CD14-positive monocyte (primary cell): ENCODE measurements at regions not wholly inside any gene's neighbourhood (a gene's known extent, or its start where the extent isn't known, plus 50 kb on each side); places are given as distances from the start of the nearest gene placed in this dataset.

Experiments
- DNase-seq, 3 donors: peaks; one replicate each; pipeline ENCODE4 v3.0.0-alpha.2; 2011 to 2022
- H2AFZ ChIP-seq: 2 replicates; pipeline ENCODE4 v1.6.0; 2012; ENCODE audit warnings: mild to moderate bottlenecking, low read depth, low read length, inconsistent platforms; ENCODE audit not compliant: insufficient read depth, poor library complexity, severe bottlenecking
- H3K27ac ChIP-seq, 2 donors: 1 replicate in 1 of 2; 2 replicates in 1 of 2; pipeline ENCODE4 v1.5.1; 2012 to 2013; ENCODE audit warnings: low read length in 2 of 2, control low read depth in 1 of 2, inconsistent platforms in 1 of 2, low read depth in 1 of 2, mild to moderate bottlenecking in 1 of 2
- H3K27me3 ChIP-seq, 2 donors: one replicate each; pipeline versions ENCODE4 v1.6.0 to v1.6.1; 2011 to 2013; ENCODE audit warnings: low read length in 2 of 2; ENCODE audit not compliant: control insufficient read depth in 2 of 2, insufficient read depth in 2 of 2
- H3K36me3 ChIP-seq, 2 donors: replicated peaks in 1 of 2; 1 replicate in 1 of 2; 2 replicates in 1 of 2; pipeline versions ENCODE4 v1.5.1 to v1.6.1; 2012 to 2013; ENCODE audit warnings: low read length in 2 of 2, control low read depth in 1 of 2, inconsistent platforms in 1 of 2, mild to moderate bottlenecking in 1 of 2; ENCODE audit not compliant: insufficient read depth in 2 of 2, control insufficient read depth in 1 of 2
- H3K4me1 ChIP-seq, 2 donors: 1 replicate in 1 of 2; 2 replicates in 1 of 2; pipeline versions ENCODE4 v1.5.1 to v1.6.1; 2012 to 2013; ENCODE audit warnings: low read length in 2 of 2, control low read depth in 1 of 2, inconsistent platforms in 1 of 2, mild to moderate bottlenecking in 1 of 2, moderate library complexity in 1 of 2; ENCODE audit not compliant: insufficient read depth in 2 of 2, control insufficient read depth in 1 of 2
- H3K4me2 ChIP-seq: replicated peaks from 2 replicates; pipeline ENCODE3; 2012; ENCODE audit warnings: low read length, moderate library complexity, mild to moderate bottlenecking; ENCODE audit not compliant: poor library complexity, severe bottlenecking; ENCODE audit errors: extremely low read depth
- H3K4me3 ChIP-seq, 3 experiments: fragments of 200-600 bp in 1 of 3; sonication (generic) in 1 of 3; replicated peaks in 1 of 3; 1 replicate in 2 of 3; 2 replicates in 1 of 3; pipeline ENCODE4 v1.5.1; 2011 to 2013; ENCODE audit warnings: low read length in 3 of 3, mild to moderate bottlenecking in 3 of 3, control low read depth in 2 of 3, low read depth in 2 of 3, inconsistent platforms in 1 of 3, moderate library complexity in 1 of 3
- H3K79me2 ChIP-seq: 2 replicates; pipeline ENCODE4 v1.6.0; 2012; ENCODE audit warnings: mild to moderate bottlenecking, control low read depth, inconsistent platforms, low read length, moderate library complexity; ENCODE audit not compliant: insufficient read depth
- H3K9ac ChIP-seq: 2 replicates; pipeline ENCODE4 v1.6.0; 2017; ENCODE audit warnings: low read length, mild to moderate bottlenecking; ENCODE audit not compliant: insufficient read depth, poor library complexity, severe bottlenecking
- H3K9me3 ChIP-seq, 2 donors: replicated peaks in 1 of 2; 1 replicate in 1 of 2; 2 replicates in 1 of 2; pipeline versions ENCODE4 v1.5.1 to v1.6.1; 2012 to 2013; ENCODE audit warnings: low read length in 2 of 2, control low read depth in 1 of 2; ENCODE audit not compliant: control insufficient read depth in 1 of 2, insufficient read depth in 1 of 2
- H4K20me1 ChIP-seq: 2 replicates; pipeline ENCODE4 v1.6.0; 2012; ENCODE audit warnings: mild to moderate bottlenecking, low read length, control low read depth, moderate library complexity; ENCODE audit not compliant: insufficient read depth
- H3K27ac Mint-ChIP-seq, 7 donors: one replicate each; pipeline ENCODE4 v1.8.0; 2020; ENCODE audit warnings: mild to moderate bottlenecking in 7 of 7, mixed read lengths in 7 of 7, moderate library complexity in 6 of 7, inconsistent platforms in 2 of 7
- H3K27me3 Mint-ChIP-seq, 3 donors: one replicate each; pipeline ENCODE4 v1.8.0; 2021 to 2022; ENCODE audit warnings: low read depth in 3 of 3, mild to moderate bottlenecking in 3 of 3, mixed read lengths in 3 of 3, moderate library complexity in 3 of 3, inconsistent platforms in 1 of 3
- H3K36me3 Mint-ChIP-seq, 2 donors: one replicate each; pipeline ENCODE4 v1.8.0; 2020; ENCODE audit warnings: mixed read lengths in 2 of 2, inconsistent platforms in 1 of 2, mild to moderate bottlenecking in 1 of 2
- H3K4me1 Mint-ChIP-seq: one replicate; pipeline ENCODE4 v1.8.0; 2020; ENCODE audit warnings: mild to moderate bottlenecking, mixed read lengths
- H3K4me3 Mint-ChIP-seq, 2 donors: one replicate each; pipeline ENCODE4 v1.8.0; 2020; ENCODE audit warnings: mild to moderate bottlenecking in 2 of 2, mixed read lengths in 2 of 2, moderate library complexity in 1 of 2
- H3K9me3 Mint-ChIP-seq, 7 donors: one replicate each; pipeline ENCODE4 v1.8.0; 2020 to 2022; ENCODE audit warnings: mixed read lengths in 7 of 7, mild to moderate bottlenecking in 6 of 7, moderate library complexity in 6 of 7, inconsistent platforms in 2 of 7
- CTCF ChIP-seq: fragments of 200-600 bp; IDR thresholded peaks from one replicate; pipeline ENCODE4 v1.8.0; 2022; ENCODE audit warnings: antibody characterized with exemption, mild to moderate bottlenecking
- WGBS: methylation state at CpG from one replicate; pipeline ENCODE4 v1.1.5; 2013; ENCODE audit warnings: missing lambda C conversion rate; ENCODE audit not compliant: insufficient coverage; 5-methylcytosine and 5-hydroxymethylcytosine counted together
- intact Hi-C, 2 donors: fragments of 100-400 bp; cut with micrococcal nuclease; formaldehyde crosslinking; loops; one replicate each; pipeline versions ENCODE4 v1.15.0 to v1.15.1; 2023

- no peaks in the 10 kb centered on the region for H3K4me1 Mint-ChIP-seq
- no peak for TF ChIP-seq CTCF
Measured at GRCh38 chr7:46368871-46369270, 447.8 kb upstream of the IGFBP3 start.

GRCh38 chr7:46366526-46366925, 445.5 kb upstream of the IGFBP3 start:
- Mint-ChIP-seq H3K27ac (no peak overlapping the region), H3K27me3 (peaks cover 0 to 2% (median 1%) of the 10 kb centered on the region in 3 donors), H3K4me3 (no peak overlapping the region), H3K36me3 (no peaks in the 10 kb centered on the region), H3K9me3 (no peaks in the 10 kb centered on the region), H3K4me1 (no peaks in the 10 kb centered on the region)
- Histone ChIP-seq H2AFZ (no peak overlapping the region), H3K4me3 (no peak overlapping the region), H3K79me2 (no peaks in the 10 kb centered on the region), H3K27me3 (no peaks in the 10 kb centered on the region), H3K27ac (no peak overlapping the region), H4K20me1 (no peaks in the 10 kb centered on the region), H3K4me2 (no peak overlapping the region), H3K4me1 (no peaks in the 10 kb centered on the region), H3K36me3 (no peaks in the 10 kb centered on the region), H3K9me3 (no peaks in the 10 kb centered on the region), H3K9ac (no peak overlapping the region)
- intact Hi-C loops = no loop called here
- no peak for TF ChIP-seq CTCF
- no peak for DNase-seq
- no CpG with 5 or more reads among the region's 1 CpG for WGBS

More at GRCh38 chr7:46368871-46369270, 447.8 kb upstream of the IGFBP3 start:
- Histone ChIP-seq H3K79me2 (no peaks in the 10 kb centered on the region), H3K27ac (no peak overlapping the region), H3K9ac (no peak overlapping the region), H4K20me1 (no peaks in the 10 kb centered on the region), H3K4me3 (no peak overlapping the region), H3K9me3 (no peaks in the 10 kb centered on the region), H3K4me2 (no peak overlapping the region), H3K36me3 (no peaks in the 10 kb centered on the region), H3K4me1 (no peaks in the 10 kb centered on the region), H3K27me3 (no peaks in the 10 kb centered on the region), H2AFZ (no peak overlapping the region)
- intact Hi-C loops = no loop called here
- Mint-ChIP-seq H3K4me3 (no peak overlapping the region), H3K27me3 (no peaks in the 10 kb centered on the region), H3K9me3 (peaks cover 0 to 3% (median 0%) of the 10 kb centered on the region in 7 donors), H3K27ac (no peak overlapping the region), H3K36me3 (no peaks in the 10 kb centered on the region)
- DNase-seq = no peak
- no CpG with 5 or more reads among the region's 1 CpG for WGBS
